ENCODE measurements at regions not wholly inside any gene's neighbourhood (a gene's known extent, or its start where the extent isn't known, plus 50 kb on each side); places are given as distances from the start of the nearest gene placed in this dataset.

GRCh38 chr4:97453186-97453585, 690.1 kb downstream of the STPG2 start:
- no peak for DNase-seq

GRCh38 chr4:97457253-97457652, 686.0 kb downstream of the STPG2 start:
- no peak for DNase-seq

- DNase-seq = no peak
Observed at GRCh38 chr4:97468272-97468671, 675.0 kb downstream of the STPG2 start.

GRCh38 chr4:97475621-97476020, 667.7 kb downstream of the STPG2 start:
- DNase-seq = no peak

GRCh38 chr4:97477974-97478373, 665.3 kb downstream of the STPG2 start:
- no peak for DNase-seq

GRCh38 chr4:97479388-97479787, 663.9 kb downstream of the STPG2 start:
- no peak for DNase-seq

GRCh38 chr4:97491856-97492255, 651.4 kb downstream of the STPG2 start:
- no peak for DNase-seq

GRCh38 chr4:97493815-97494518, 649.3 kb downstream of the STPG2 start:
- DNase-seq = no peak

GRCh38 chr4:97496298-97496873, 646.9 kb downstream of the STPG2 start:
- no peak for DNase-seq

GRCh38 chr4:97498875-97499274, 644.4 kb downstream of the STPG2 start:
- no peak for DNase-seq

GRCh38 chr4:97500423-97500822, 642.9 kb downstream of the STPG2 start:
- DNase-seq = no peak

- no peak for DNase-seq
Observed at GRCh38 chr4:97504713-97505112, 638.6 kb downstream of the STPG2 start.

GRCh38 chr4:97507587-97508245, 635.6 kb downstream of the STPG2 start:
- no peak for DNase-seq

Data from retina (tissue), 1 donor.